K562 (cell line): ENCODE measurements at regions not wholly inside any gene's neighbourhood (a gene's known extent, or its start where the extent isn't known, plus 50 kb on each side); places are given as distances from the start of the nearest gene placed in this dataset.

ENCODE experiments used
- ETV6 ChIP-seq, 3 experiments: fragments of 150-350 bp in 1 of 3; sonication (generic) in 1 of 3; formaldehyde crosslinking in 1 of 3; IDR thresholded peaks; 2 replicates each; pipeline versions ENCODE4 v1.6.1 to v1.8.0; 2014 to 2022; ENCODE audit warnings: borderline replicate concordance in 2 of 3, low read depth in 2 of 3, antibody characterized with exemption in 1 of 3, low read length in 1 of 3, mild to moderate bottlenecking in 1 of 3, missing genetic modification reagents in 1 of 3
- NFYB ChIP-seq: IDR thresholded peaks from 2 replicates; pipeline ENCODE4 v1.6.1; 2011; ENCODE audit warnings: mild to moderate bottlenecking, moderate library complexity; ENCODE audit not compliant: insufficient read length; ENCODE audit errors: extremely low read depth
- RFX5 ChIP-seq: IDR thresholded peaks from 2 replicates; pipeline ENCODE4 v1.6.1; 2011; ENCODE audit warnings: low read depth, mild to moderate bottlenecking, improper control_type of control experiment, low read length
- XRCC5 ChIP-seq: fragments of 200-400 bp; formaldehyde crosslinking; IDR thresholded peaks from 2 replicates; pipeline ENCODE4 v1.6.1; 2017; ENCODE audit warnings: low read depth, mild to moderate bottlenecking, low read length
- TF ChIP-seq, protein P1 (sequence below), 3 experiments: IDR thresholded peaks in 2 of 3; conservative IDR thresholded peaks in 1 of 3; 2 replicates each; pipeline ENCODE4 v1.5.1; 2011 to 2012; ENCODE audit warnings: low read length in 3 of 3, mild to moderate bottlenecking in 3 of 3, control low read depth in 2 of 3, improper control_type of control experiment in 1 of 3, inconsistent platforms in 1 of 3, low read depth in 1 of 3, mixed read lengths in 1 of 3, moderate library complexity in 1 of 3; ENCODE audit not compliant: insufficient read depth in 2 of 3
- TF ChIP-seq, protein P2 (sequence below): fragments of 450-650 bp; IDR thresholded peaks from 2 replicates; pipeline ENCODE4 v1.7.1; 2018; ENCODE audit warnings: mild to moderate bottlenecking, low read depth; ENCODE audit not compliant: partially characterized antibody
- TF ChIP-seq, protein P3 (sequence below): sonication (generic); formaldehyde crosslinking; IDR thresholded peaks from 2 replicates; pipeline ENCODE4 v1.9.0; 2022; ENCODE audit warnings: mild to moderate bottlenecking, missing genetic modification reagents

DNA sequence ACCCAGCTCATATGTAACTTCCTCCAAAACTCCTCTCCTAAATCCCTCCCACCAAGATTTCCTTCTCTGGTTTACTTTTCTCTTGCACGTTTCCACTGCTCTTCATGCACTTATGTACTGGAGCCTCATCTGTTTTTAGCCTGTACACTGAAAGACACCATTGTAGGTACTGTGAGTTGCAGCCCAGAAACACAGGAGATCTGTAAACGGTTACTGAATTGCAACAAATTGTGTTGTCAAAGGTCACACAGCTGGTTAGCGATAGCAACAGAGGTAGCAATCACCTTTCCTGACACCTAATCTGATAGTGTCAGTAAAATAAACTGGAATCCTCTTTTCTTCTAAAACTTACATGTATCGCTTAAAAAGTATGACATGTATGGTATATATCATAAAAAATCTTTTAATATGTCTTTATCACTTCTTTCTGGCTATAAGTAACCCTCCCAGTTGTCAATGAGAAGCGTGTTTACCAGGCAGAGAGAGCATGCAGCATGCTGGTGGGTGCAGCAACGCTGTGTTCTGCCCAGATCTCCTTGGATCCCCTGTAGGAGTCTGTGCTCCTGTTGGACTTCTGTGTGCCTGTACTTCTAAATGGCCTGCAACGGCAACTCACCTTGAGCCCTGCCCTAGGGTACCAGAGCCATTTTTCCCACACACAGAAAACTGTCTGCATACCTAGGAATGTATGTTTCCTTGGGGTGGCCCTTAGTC lies 121.5 kb upstream of the CPM start:
- TF ChIP-seq, protein P1, sequence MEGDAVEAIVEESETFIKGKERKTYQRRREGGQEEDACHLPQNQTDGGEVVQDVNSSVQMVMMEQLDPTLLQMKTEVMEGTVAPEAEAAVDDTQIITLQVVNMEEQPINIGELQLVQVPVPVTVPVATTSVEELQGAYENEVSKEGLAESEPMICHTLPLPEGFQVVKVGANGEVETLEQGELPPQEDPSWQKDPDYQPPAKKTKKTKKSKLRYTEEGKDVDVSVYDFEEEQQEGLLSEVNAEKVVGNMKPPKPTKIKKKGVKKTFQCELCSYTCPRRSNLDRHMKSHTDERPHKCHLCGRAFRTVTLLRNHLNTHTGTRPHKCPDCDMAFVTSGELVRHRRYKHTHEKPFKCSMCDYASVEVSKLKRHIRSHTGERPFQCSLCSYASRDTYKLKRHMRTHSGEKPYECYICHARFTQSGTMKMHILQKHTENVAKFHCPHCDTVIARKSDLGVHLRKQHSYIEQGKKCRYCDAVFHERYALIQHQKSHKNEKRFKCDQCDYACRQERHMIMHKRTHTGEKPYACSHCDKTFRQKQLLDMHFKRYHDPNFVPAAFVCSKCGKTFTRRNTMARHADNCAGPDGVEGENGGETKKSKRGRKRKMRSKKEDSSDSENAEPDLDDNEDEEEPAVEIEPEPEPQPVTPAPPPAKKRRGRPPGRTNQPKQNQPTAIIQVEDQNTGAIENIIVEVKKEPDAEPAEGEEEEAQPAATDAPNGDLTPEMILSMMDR (IDR thresholded peaks at IDR 0.05 in 2 of 3, conservative IDR thresholded peaks at IDR 0.05 in 1 of 3; ENCODE audit: insufficient read depth in 2 of 3, low read depth in 1 of 3, low read length in 3 of 3): no peak
- TF ChIP-seq, protein P2, sequence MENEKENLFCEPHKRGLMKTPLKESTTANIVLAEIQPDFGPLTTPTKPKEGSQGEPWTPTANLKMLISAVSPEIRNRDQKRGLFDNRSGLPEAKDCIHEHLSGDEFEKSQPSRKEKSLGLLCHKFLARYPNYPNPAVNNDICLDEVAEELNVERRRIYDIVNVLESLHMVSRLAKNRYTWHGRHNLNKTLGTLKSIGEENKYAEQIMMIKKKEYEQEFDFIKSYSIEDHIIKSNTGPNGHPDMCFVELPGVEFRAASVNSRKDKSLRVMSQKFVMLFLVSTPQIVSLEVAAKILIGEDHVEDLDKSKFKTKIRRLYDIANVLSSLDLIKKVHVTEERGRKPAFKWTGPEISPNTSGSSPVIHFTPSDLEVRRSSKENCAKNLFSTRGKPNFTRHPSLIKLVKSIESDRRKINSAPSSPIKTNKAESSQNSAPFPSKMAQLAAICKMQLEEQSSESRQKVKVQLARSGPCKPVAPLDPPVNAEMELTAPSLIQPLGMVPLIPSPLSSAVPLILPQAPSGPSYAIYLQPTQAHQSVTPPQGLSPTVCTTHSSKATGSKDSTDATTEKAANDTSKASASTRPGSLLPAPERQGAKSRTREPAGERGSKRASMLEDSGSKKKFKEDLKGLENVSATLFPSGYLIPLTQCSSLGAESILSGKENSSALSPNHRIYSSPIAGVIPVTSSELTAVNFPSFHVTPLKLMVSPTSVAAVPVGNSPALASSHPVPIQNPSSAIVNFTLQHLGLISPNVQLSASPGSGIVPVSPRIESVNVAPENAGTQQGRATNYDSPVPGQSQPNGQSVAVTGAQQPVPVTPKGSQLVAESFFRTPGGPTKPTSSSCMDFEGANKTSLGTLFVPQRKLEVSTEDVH: no peak
- TF ChIP-seq XRCC5 (no peak), NFYB (no peak), ETV6 (IDR thresholded peaks at IDR 0.05; ENCODE audit: borderline replicate concordance in 1 of 2, low read depth in 2 of 2, low read length in 1 of 2) (no peak), ETV6 (CRISPR knock-in tag; IDR thresholded peaks at IDR 0.05; ENCODE audit: borderline replicate concordance) (no peak), RFX5 (no peak)
- TF ChIP-seq, protein P3, sequence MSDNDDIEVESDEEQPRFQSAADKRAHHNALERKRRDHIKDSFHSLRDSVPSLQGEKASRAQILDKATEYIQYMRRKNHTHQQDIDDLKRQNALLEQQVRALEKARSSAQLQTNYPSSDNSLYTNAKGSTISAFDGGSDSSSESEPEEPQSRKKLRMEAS (CRISPR knock-in tag): no peak
